BE2C (cell line): ENCODE measurements at regions not wholly inside any gene's neighbourhood (a gene's known extent, or its start where the extent isn't known, plus 50 kb on each side); places are given as distances from the start of the nearest gene placed in this dataset.

Source experiments
- DNase-seq: peaks from one replicate; pipeline ENCODE4 v3.0.0-alpha.2; 2020
- H3K27me3 ChIP-seq: fragments of 250-450 bp; sonication (Bioruptor Pico); 2 replicates; pipeline ENCODE4 v1.5.1; 2020; ENCODE audit warnings: mild to moderate bottlenecking
- H3K36me3 ChIP-seq: fragments of 250-450 bp; sonication (Bioruptor Pico); 2 replicates; pipeline ENCODE4 v1.5.1; 2020; ENCODE audit warnings: mild to moderate bottlenecking
- H3K4me1 ChIP-seq: fragments of 250-450 bp; sonication (Bioruptor Pico); 2 replicates; pipeline ENCODE4 v1.5.1; 2020
- H3K4me3 ChIP-seq: 2 replicates; pipeline ENCODE4 v1.5.1; 2011; ENCODE audit warnings: low read depth, low read length
- H3K9me3 ChIP-seq: fragments of 250-450 bp; sonication (Bioruptor Pico); 2 replicates; pipeline ENCODE4 v1.5.1; 2020
- CTCF ChIP-seq: IDR thresholded peaks from 2 replicates; pipeline ENCODE4 v1.5.1; 2012; ENCODE audit warnings: mild to moderate bottlenecking, low read depth, low read length

GRCh38 chr12:5220835-5221234, 177.2 kb downstream of the KCNA5 start:
- H3K4me3 ChIP-seq: no peak overlapping the region
- no peaks in the 10 kb centered on the region for H3K9me3 ChIP-seq
- no peak for TF ChIP-seq CTCF
- H3K27me3 ChIP-seq: no peaks in the 10 kb centered on the region
- DNase-seq: no peak
- no peaks in the 10 kb centered on the region for H3K36me3 ChIP-seq
- H3K4me1 ChIP-seq: no peaks in the 10 kb centered on the region

GRCh38 chr12:5222011-5222461, 178.4 kb downstream of the KCNA5 start:
- no peaks in the 10 kb centered on the region for H3K36me3 ChIP-seq
- no peak for DNase-seq
- TF ChIP-seq CTCF: no peak
- no peaks in the 10 kb centered on the region for H3K4me1 ChIP-seq
- no peak overlapping the region for H3K4me3 ChIP-seq
- H3K9me3 ChIP-seq: no peaks in the 10 kb centered on the region
- no peaks in the 10 kb centered on the region for H3K27me3 ChIP-seq

- H3K9me3 ChIP-seq: no peaks in the 10 kb centered on the region
- TF ChIP-seq CTCF: no peak
- H3K4me3 ChIP-seq: no peak overlapping the region
- no peaks in the 10 kb centered on the region for H3K4me1 ChIP-seq
- H3K36me3 ChIP-seq: no peaks in the 10 kb centered on the region
- no peaks in the 10 kb centered on the region for H3K27me3 ChIP-seq
- DNase-seq: no peak
Observed at GRCh38 chr12:5222729-5223128, 179.1 kb downstream of the KCNA5 start.

- Histone ChIP-seq H3K27me3 (no peaks in the 10 kb centered on the region), H3K36me3 (no peaks in the 10 kb centered on the region), H3K9me3 (no peaks in the 10 kb centered on the region), H3K4me3 (no peak overlapping the region), H3K4me1 (no peaks in the 10 kb centered on the region)
- no peak for TF ChIP-seq CTCF
- DNase-seq: no peak
Observed at GRCh38 chr12:5223881-5224280, 180.2 kb downstream of the KCNA5 start.

- no peak for DNase-seq
- H3K4me1 ChIP-seq: no peaks in the 10 kb centered on the region
- H3K36me3 ChIP-seq: no peaks in the 10 kb centered on the region
- no peaks in the 10 kb centered on the region for H3K9me3 ChIP-seq
- H3K4me3 ChIP-seq: no peak overlapping the region
- H3K27me3 ChIP-seq: no peaks in the 10 kb centered on the region
- no peak for TF ChIP-seq CTCF
Observed at GRCh38 chr12:5226581-5226980, 182.9 kb downstream of the KCNA5 start.

- no peaks in the 10 kb centered on the region for H3K27me3 ChIP-seq
- no peak overlapping the region for H3K4me3 ChIP-seq
- no peaks in the 10 kb centered on the region for H3K9me3 ChIP-seq
- DNase-seq: no peak
- no peaks in the 10 kb centered on the region for H3K36me3 ChIP-seq
- H3K4me1 ChIP-seq: no peaks in the 10 kb centered on the region
- TF ChIP-seq CTCF: no peak
Observed at GRCh38 chr12:5227708-5228373, 184.2 kb downstream of the KCNA5 start.
